ENCODE measurements at regions not wholly inside any gene's neighbourhood (a gene's known extent, or its start where the extent isn't known, plus 50 kb on each side); places are given as distances from the start of the nearest gene placed in this dataset.

DNA sequence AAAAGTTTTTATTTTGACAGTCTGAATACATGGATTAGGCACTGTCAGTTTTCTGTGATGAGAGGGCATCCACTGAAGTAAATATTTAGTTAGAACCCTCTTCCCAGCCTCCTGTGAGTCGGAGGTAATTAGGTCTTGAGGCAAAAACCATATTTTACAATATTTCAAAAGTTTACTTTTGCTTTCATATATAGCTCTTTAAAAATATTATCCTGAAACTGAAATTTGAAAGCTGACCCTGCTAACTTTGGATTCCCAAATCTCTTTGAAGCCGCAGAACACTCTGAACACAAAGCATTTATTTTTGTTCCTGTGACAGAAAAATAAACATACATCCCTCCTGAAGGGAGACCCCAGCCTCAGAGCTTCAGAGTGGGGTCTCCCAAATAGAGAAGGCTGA, 317.4 kb downstream of the KIF20B start:
- TF ChIP-seq, protein P1, sequence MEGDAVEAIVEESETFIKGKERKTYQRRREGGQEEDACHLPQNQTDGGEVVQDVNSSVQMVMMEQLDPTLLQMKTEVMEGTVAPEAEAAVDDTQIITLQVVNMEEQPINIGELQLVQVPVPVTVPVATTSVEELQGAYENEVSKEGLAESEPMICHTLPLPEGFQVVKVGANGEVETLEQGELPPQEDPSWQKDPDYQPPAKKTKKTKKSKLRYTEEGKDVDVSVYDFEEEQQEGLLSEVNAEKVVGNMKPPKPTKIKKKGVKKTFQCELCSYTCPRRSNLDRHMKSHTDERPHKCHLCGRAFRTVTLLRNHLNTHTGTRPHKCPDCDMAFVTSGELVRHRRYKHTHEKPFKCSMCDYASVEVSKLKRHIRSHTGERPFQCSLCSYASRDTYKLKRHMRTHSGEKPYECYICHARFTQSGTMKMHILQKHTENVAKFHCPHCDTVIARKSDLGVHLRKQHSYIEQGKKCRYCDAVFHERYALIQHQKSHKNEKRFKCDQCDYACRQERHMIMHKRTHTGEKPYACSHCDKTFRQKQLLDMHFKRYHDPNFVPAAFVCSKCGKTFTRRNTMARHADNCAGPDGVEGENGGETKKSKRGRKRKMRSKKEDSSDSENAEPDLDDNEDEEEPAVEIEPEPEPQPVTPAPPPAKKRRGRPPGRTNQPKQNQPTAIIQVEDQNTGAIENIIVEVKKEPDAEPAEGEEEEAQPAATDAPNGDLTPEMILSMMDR (IDR thresholded peaks at IDR 0.05) = no peak
- no peak for TF ChIP-seq POLR2A (IDR thresholded peaks at IDR 0.05)
